Upper lobe of left lung (tissue), 6 donors: ENCODE measurements at regions not wholly inside any gene's neighbourhood (a gene's known extent, or its start where the extent isn't known, plus 50 kb on each side); places are given as distances from the start of the nearest gene placed in this dataset.

ENCODE experiments used
- ATAC-seq, 2 donors: fragments of 200-7000 bp; cut with Tn5 transposase; one replicate each; pipeline ENCODE4 v1.9.1; 2022; ENCODE audit warnings: mild to moderate bottlenecking in 2 of 2, moderate library complexity in 2 of 2; ENCODE audit not compliant: low FRiP score in 2 of 2
- DNase-seq, 2 donors: peaks; one replicate each; pipeline ENCODE4 v3.0.0-alpha.2; 2019 to 2020
- H3K27ac ChIP-seq, 4 donors: fragments of 200-600 bp; sonication (generic); one replicate each; pipeline ENCODE4 v1.5.1; 2016 to 2019
- H3K27me3 ChIP-seq, 4 donors: fragments of 200-600 bp; sonication (generic); one replicate each; pipeline ENCODE4 v1.5.1; 2017 to 2019
- H3K36me3 ChIP-seq, 4 donors: fragments of 200-600 bp; sonication (generic); one replicate each; pipeline ENCODE4 v1.5.1; 2016 to 2019
- H3K4me1 ChIP-seq, 4 donors: fragments of 200-600 bp; sonication (generic); one replicate each; pipeline ENCODE4 v1.5.1; 2018 to 2019
- H3K4me3 ChIP-seq, 4 donors: fragments of 200-600 bp; sonication (generic); one replicate each; pipeline ENCODE4 v1.5.1; 2017 to 2019; ENCODE audit warnings: mild to moderate bottlenecking in 2 of 4, moderate library complexity in 1 of 4
- H3K9me3 ChIP-seq, 4 donors: fragments of 200-600 bp; sonication (generic); one replicate each; pipeline ENCODE4 v1.5.1; 2018 to 2019
- CTCF ChIP-seq, 6 experiments: fragments of 450-650 bp in 4 of 6; fragments of 200-600 bp in 2 of 6; sonication (generic) in 2 of 6; IDR thresholded peaks; one replicate each; pipeline ENCODE4 v1.5.1; 2016 to 2019; ENCODE audit warnings: antibody characterized with exemption in 6 of 6
- EP300 ChIP-seq, 4 donors: sonication (generic); formaldehyde crosslinking; IDR thresholded peaks; one replicate each; pipeline ENCODE4 v1.5.1; 2017; ENCODE audit warnings: antibody characterized with exemption in 4 of 4, control low read depth in 2 of 4
- POLR2A ChIP-seq, 4 donors: fragments of 450-650 bp; IDR thresholded peaks; one replicate each; pipeline ENCODE4 v1.5.1; 2016 to 2017; ENCODE audit warnings: antibody characterized with exemption in 4 of 4, mild to moderate bottlenecking in 2 of 4
- POLR2AphosphoS5 ChIP-seq, 2 donors: sonication (generic); formaldehyde crosslinking; IDR thresholded peaks; one replicate each; pipeline ENCODE4 v1.5.1; 2017; ENCODE audit warnings: antibody characterized with exemption in 2 of 2
- WGBS, 2 donors: methylation state at CpG; one replicate each; pipeline ENCODE4 v1.1.5; 2017 to 2018; 5-methylcytosine and 5-hydroxymethylcytosine counted together
- donor health status: DM: no; HTN: no; CAD: no; lungs with moderate emphysema.
- donor health status: DM: no; HTN: yes; CAD: no; lungs with severe emphysema.

DNA sequence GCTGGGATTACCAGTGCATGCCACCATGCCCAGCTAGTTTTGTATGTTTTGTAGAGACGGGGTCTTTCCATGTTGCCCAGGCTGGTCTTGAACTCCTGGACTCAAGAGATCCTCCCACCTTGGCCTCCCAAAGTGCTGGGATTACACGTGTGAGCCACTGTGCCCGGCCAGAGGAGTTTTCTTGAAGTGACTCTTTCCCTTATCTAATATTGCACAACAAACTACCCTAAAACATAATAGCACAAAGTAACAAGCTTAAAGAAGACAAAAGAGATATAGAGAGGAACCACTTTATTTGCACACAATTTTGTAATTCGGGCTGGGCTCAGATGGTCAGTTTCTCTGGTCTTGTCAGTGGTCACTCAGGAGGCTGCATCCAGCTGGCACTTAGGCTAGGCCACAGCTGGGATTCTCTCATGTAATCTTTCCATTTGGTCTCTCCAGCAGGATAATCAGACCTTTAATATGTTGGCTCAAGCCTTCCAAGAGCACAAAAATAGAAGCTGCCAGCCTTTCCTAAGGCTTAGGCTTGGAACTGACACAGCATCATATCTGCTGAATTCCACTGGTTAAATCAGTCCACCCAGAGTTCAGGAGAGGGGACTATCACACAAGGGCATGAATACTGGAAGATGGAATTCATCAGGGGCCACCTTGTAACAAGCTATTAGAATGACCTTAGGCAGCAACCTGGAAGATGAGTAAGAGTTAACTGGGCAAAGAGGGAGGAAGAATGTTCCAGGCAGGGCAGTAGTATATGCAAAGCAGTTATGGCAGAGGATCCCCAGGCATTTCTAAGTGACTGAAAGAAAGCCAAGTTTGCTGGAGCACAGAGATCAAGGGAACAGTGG lies 56.7 kb upstream of the PNRC1 start:
- Histone ChIP-seq H3K4me3 (no peak overlapping the region), H3K27me3 (no peaks in the 10 kb centered on the region), H3K9me3 (no peaks in the 10 kb centered on the region), H3K27ac (peak overlapping the region in 3 of 4 donors; percentile 13 to 23 (median 19)), H3K36me3 (no peaks in the 10 kb centered on the region), H3K4me1 (peaks cover 0 to 10% (median 6%) of the 10 kb centered on the region in 4 donors)
- WGBS, 2 donors = 61 to 79% methylated on average over 4 of the region's 4 CpGs
- DNase-seq = no peak
- ATAC-seq = peak; percentile 50 to 69
- TF ChIP-seq EP300 (IDR thresholded peaks at IDR 0.05) (no peak), CTCF (IDR thresholded peaks at IDR 0.05) (no peak)

- Histone ChIP-seq H3K9me3 (no peaks in the 10 kb centered on the region), H3K27ac (peak overlapping the region in 1 of 4 donors; percentile 23), H3K4me1 (peaks cover 0 to 10% (median 6%) of the 10 kb centered on the region in 4 donors), H3K36me3 (no peaks in the 10 kb centered on the region), H3K4me3 (no peak overlapping the region), H3K27me3 (no peaks in the 10 kb centered on the region)
- DNase-seq = no peak
- ATAC-seq = peak in 1 of 2 donors; percentile 74
- TF ChIP-seq POLR2AphosphoS5 (IDR thresholded peaks at IDR 0.05) (no peak), CTCF (IDR thresholded peaks at IDR 0.05) (no peak), POLR2A (IDR thresholded peaks at IDR 0.05) (no peak), EP300 (IDR thresholded peaks at IDR 0.05) (no peak)
Measured at GRCh38 chr6:89022798-89023197, 57.8 kb upstream of the PNRC1 start.

DNA sequence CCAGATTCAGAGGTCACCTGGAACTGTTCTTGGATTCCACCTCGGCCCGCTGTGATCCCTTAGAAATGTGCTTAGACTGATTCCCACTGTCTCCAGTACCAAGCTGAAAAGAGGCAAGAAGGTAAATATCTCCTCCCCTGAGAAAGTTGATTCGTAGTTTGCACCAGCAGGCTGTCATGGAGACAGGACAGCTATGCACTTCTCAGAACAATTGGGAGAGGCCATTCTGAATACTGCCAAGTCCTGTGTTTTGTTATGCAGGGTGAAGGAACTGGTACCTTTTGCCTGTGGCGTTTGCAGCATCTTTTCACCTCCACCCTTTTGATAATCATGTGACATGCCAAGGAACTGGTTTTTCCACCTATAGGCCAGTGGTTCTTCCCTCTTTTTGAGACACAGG lies 58.2 kb upstream of the RNGTT start:
- Histone ChIP-seq H3K36me3 (no peaks in the 10 kb centered on the region), H3K9me3 (no peaks in the 10 kb centered on the region), H3K27me3 (no peaks in the 10 kb centered on the region), H3K4me1 (peaks cover 0 to 10% (median 6%) of the 10 kb centered on the region in 4 donors), H3K27ac (no peak overlapping the region), H3K4me3 (no peak overlapping the region)
- DNase-seq (no peak), ATAC-seq (no peak)
- TF ChIP-seq POLR2AphosphoS5 (IDR thresholded peaks at IDR 0.05) = no peak
- no peak for TF ChIP-seq EP300 (IDR thresholded peaks at IDR 0.05)
- no peak for TF ChIP-seq CTCF (IDR thresholded peaks at IDR 0.05)
- TF ChIP-seq POLR2A (IDR thresholded peaks at IDR 0.05) = no peak
- WGBS, 2 donors = 74 to 75% methylated on average over 4 of the region's 4 CpGs

DNA sequence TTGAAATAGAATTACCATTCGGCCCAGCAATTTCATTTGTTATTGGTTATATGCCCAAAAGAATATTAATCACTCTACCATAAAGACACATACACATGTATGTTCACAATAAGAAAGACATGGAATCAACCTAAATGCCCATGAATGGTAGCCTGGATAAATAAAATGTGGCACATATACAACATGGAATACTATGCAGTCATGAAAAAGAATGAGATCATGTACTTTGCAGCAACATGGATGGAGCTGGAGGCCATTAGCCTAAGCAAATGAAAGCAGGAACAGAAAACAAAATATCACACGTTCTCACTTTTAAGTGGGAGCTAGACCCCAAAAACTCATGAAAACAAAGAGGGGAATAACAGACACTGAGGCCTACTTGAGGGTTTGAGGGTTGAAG lies 52.6 kb upstream of the RNGTT start:
- DNase-seq = no peak
- no peak for ATAC-seq
- H3K27ac ChIP-seq = no peak overlapping the region
- no peaks in the 10 kb centered on the region for H3K36me3 ChIP-seq
- H3K4me3 ChIP-seq = no peak overlapping the region
- H3K27me3 ChIP-seq = no peaks in the 10 kb centered on the region
- no peaks in the 10 kb centered on the region for H3K9me3 ChIP-seq
- H3K4me1 ChIP-seq = no peaks in the 10 kb centered on the region
- WGBS, 2 donors = 93 to 100% methylated on average over 2 of the region's 2 CpGs
- TF ChIP-seq POLR2AphosphoS5 (IDR thresholded peaks at IDR 0.05) = no peak
- TF ChIP-seq CTCF (IDR thresholded peaks at IDR 0.05) = no peak
- no peak for TF ChIP-seq POLR2A (IDR thresholded peaks at IDR 0.05)
- no peak for TF ChIP-seq EP300 (IDR thresholded peaks at IDR 0.05)

- TF ChIP-seq CTCF (IDR thresholded peaks at IDR 0.05) (no peak), POLR2A (IDR thresholded peaks at IDR 0.05) (no peak), EP300 (IDR thresholded peaks at IDR 0.05) (peak in 1 of 4 donors; percentile 73)
- ATAC-seq (no peak), DNase-seq (peak in 1 of 2 donors; percentile 22)
- Histone ChIP-seq H3K4me3 (no peak overlapping the region), H3K36me3 (no peaks in the 10 kb centered on the region), H3K9me3 (no peaks in the 10 kb centered on the region), H3K4me1 (peaks cover 0 to 1% (median under 1%) of the 10 kb centered on the region in 4 donors), H3K27me3 (no peaks in the 10 kb centered on the region), H3K27ac (peak overlapping the region in 1 of 4 donors; percentile 10)
- 56 to 66% methylated on average over 5 of the region's 5 CpGs for WGBS, 2 donors
Measured at GRCh38 chr6:89013438-89013837, 50.0 kb upstream of the RNGTT start.
